Activated effector memory CD4-positive, alpha-beta T cell treated with anti-CD3 and anti-CD28 coated beads, Interleukin-2, amount 50 U/mL, for 16 hours (primary cell): ENCODE measurements at regions not wholly inside any gene's neighbourhood (a gene's known extent, or its start where the extent isn't known, plus 50 kb on each side); places are given as distances from the start of the nearest gene placed in this dataset.
"Not testable (repeated sequence)": the region's sequence is repeated elsewhere in the genome, so short reads cannot be mapped to it uniquely, and the experiment has no call there.

Experiments used
- DNase-seq: peaks from one replicate; pipeline ENCODE4 v3.0.0-alpha.2; 2020

- DNase-seq, result no peak
Observed at GRCh38 chr6:85355816-85356215, 94.1 kb upstream of the NT5E start.

DNA sequence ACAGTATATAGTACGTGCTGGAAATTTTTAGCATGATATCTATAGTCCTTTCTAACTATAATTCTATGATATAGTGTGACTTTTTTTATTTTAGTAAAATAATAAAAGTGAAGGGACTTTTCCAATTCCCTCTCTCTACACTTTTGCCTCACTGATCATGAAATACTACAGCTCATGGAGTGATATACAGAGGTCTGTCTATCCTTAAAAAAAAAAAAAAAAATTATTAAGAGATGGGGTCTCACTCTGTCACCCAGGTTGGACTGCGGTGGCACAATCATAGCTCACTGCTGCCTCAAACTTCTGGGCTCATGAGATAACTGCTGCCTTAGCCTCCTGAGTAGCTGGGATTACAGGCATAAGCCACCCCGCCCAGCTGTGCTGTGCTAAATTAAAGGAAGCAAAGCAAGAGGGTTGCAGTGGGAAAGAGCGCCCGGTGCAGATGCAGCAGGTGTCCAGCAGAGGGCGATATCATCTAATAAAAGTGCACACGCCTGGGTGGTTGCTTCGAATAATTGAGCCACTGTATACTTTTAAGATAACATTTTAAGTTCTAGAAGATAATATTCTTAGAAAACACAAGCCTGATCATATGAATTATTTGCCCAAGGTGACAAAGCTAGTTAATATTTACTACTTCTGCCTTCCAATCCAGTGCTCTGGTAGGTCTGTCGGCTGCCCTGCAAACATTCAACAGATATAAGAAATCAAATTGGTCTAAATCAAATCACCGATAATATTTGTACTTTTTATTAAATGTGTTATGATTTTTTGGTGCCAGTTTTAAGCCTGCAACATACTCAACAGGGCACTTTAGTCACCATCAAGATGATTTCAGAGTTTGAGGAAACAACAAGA is 94.9 kb upstream of the NT5E start:
- peak; percentile 79 for DNase-seq

DNA sequence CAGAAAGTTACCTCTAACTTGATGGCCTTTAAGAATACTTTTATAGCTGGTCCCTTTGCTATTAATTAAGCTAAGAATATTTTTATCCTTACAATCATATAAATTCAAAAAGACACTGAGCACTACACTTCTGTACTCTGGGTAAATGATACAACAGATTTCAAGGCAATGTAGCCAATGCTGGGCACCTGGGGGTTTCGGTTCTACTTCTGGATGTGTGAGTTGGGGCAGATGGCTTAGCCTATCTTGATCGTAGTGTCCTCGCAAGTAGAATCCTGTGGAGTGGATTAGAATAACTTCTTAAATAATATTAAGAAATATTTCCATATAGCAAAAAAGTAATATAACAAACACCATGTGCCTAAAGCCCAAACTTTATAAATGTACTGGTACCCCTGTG is 96.9 kb upstream of the NT5E start:
- no peak for DNase-seq

- DNase-seq, result no peak
Observed at GRCh38 chr6:85348643-85349042, 101.2 kb upstream of the NT5E start.

GRCh38 chr6:85347812-85348211 is 102.1 kb upstream of the NT5E start:
- DNase-seq, result no peak

- no peak for DNase-seq
Observed at GRCh38 chr6:85346196-85346595, 103.7 kb upstream of the NT5E start.

GRCh38 chr6:85344996-85345395 is 104.9 kb upstream of the NT5E start:
- no peak for DNase-seq

GRCh38 chr6:85343428-85343827 is 106.5 kb upstream of the NT5E start:
- DNase-seq, result no peak

GRCh38 chr6:85329196-85329595 is 120.7 kb upstream of the NT5E start:
- no peak for DNase-seq

GRCh38 chr6:85325811-85326210 is 124.1 kb upstream of the NT5E start:
- DNase-seq, result not testable (repeated sequence)

GRCh38 chr6:85323435-85324040 is 126.3 kb upstream of the NT5E start:
- DNase-seq, result peak; percentile 82

DNA sequence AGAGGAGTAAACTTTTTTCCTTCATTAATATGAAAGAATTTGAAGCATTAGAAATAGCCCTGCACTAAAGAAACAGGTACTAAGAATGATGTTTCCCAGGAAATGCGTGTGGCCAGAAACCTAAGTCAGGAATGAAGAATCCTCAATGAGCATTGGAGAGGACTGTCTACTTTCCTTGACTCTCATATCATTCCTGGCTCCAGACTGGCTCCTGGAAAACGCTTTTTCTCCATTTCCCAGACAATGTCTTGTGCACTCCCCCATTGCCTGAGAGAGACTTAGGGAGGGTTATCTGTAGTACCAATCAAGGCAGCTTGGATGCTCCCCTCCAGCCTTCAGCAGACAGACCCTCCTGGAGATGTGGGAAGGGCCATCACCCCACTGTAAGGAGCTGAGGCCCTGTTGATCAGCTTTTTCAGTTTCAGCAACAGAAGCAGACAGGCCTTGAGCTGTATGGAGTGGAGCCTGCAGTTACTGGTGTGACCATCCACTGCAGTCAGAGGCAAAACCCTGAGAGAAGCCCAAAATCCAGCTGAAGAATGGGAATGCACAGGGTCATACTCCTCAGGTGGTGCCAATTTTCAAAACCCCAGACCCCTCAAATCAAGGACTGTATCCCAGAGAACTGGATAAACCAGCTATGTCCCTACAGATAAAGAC is 127.3 kb upstream of the NT5E start:
- no peak for DNase-seq

DNA sequence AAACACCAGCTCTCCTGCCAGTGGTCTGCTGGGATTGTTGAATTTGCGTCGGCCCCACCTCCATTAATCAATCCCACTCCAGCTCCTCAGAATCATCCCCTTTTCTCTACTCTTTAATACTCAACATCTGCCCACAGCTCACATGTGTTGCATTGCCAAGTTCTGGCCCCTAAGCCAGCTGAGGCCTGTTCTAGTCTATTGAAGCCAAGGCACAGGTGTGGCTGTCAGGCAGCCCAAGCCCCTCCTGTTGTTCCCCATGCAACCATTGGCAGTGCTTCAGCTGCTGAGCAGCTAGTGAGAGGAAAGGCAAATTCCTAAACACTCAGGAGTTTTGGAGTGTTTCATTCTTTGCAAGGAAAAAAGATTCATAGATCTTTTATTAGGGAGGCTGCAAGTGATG is 128.0 kb upstream of the NT5E start:
- DNase-seq, result no peak

- DNase-seq, result no peak
Observed at GRCh38 chr6:85314586-85314985, 135.3 kb upstream of the NT5E start.

- no peak for DNase-seq
Observed at GRCh38 chr6:85300581-85300980, 149.3 kb upstream of the NT5E start.

GRCh38 chr6:85298553-85298952 is 151.3 kb upstream of the NT5E start:
- DNase-seq, result no peak

GRCh38 chr6:85291326-85291725 is 158.6 kb upstream of the NT5E start:
- DNase-seq, result no peak

DNA sequence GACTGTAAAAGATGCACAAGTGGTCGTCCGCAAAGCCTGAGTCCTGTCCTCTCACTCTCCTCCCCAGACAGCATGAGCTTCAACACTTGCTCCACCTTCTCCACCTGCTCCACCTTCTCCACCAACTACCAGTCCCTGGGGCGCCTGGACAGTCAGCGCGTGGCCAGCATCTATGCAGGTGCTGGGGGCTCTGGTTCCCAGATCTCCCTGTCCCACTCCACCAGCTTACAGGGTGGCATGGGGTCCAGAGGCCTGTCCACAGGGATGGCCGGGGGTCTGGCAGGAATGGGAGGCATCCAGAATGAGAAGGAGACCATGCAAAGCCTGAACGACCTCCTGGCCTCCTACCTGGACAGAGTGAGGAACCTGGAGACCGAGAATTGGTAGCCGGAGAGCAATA is 162.2 kb upstream of the NT5E start:
- DNase-seq, result no peak

- DNase-seq, result no peak
Observed at GRCh38 chr6:85287158-85287557, 162.7 kb upstream of the NT5E start.

- DNase-seq, result not testable (repeated sequence)
Observed at GRCh38 chr6:85286507-85286906, 163.4 kb upstream of the NT5E start.

DNA sequence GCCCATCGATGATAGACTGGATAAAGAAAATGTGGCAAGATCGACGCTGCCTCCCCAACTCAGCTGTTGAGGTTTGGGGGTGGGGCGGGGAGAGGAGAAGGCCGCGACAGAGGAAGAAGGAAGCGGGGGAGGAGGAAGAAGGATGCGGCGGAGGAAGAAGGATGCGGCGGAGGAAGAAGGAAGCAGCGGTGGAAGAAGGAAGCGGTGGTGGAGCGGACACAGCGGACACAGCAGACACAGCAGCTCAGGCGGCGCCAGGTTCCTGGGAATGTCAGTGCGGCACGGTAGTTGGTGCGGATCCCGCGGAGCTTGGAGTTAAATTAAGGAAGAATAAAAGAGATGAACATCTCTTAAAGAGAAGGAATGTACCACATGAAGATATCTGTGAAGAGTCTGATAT is 163.9 kb upstream of the NT5E start:
- DNase-seq, result no peak

DNA sequence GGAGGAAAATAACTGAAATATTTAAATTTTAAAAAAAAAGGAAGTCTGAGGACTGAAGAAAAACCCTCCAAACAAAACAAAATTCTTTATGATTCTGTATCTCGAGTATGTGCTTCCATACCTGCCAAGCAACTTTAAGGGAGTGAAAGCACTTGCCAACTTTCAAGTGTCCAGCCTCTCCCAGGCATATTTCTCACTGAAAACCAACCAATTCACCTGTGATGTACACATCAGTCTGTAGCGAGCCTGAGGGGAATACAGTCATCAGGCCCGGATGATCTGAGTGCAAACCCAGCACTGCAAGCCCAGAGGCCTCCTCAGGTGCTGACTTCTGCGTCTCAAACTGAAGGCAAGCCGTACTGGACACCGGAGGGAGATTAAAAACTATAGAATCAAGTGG is 164.8 kb upstream of the NT5E start:
- DNase-seq, result no peak

DNA sequence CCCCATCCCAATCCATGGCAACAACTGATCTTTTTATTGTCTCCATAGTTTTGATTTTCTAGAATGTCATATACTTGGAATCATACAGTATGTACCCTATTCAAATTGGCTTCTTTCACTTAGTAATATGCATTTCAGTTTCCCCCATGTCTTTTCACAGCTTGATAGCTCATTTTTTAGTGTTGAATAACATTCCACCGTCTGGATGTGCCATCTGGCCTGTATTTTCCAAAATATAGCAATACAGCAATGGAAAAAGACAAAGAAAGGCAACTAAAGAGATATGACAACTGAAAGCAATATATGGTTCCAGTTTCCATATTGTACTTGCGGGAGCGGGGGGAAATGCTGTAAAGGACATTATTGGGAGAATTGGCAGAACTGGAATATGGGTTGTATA is 166.4 kb upstream of the NT5E start:
- DNase-seq, result no peak

DNA sequence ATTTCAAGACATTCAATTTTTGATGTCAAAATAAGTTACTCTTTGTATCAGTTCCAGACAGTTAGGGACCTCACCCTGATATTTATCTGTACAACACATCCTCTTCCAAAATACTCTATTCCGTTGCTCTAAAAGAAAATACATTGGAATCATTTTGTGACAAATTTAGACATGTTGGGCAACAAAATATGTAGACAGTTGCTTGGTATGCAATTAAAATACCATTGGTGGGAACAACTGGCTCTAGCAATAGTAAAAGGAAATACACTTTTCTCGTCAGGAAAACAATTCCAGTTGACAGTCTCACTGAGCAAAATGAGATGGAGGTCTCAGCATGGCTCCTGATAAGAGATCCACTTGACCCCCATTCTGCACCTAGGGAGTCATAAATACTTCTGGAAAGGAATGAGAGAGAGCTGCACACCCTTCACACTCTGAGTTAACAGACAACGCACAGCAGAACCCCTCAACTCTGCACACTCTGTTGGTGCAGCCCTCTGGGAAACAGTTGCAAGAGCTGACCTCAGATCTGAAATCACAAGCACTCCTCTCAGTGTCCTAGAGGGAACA is 171.3 kb upstream of the NT5E start:
- DNase-seq, result no peak
